ENCODE measurements at regions not wholly inside any gene's neighbourhood (a gene's known extent, or its start where the extent isn't known, plus 50 kb on each side); places are given as distances from the start of the nearest gene placed in this dataset.
"Not testable (repeated sequence)": the region's sequence is repeated elsewhere in the genome, so short reads cannot be mapped to it uniquely, and the experiment has no call there.

DNA sequence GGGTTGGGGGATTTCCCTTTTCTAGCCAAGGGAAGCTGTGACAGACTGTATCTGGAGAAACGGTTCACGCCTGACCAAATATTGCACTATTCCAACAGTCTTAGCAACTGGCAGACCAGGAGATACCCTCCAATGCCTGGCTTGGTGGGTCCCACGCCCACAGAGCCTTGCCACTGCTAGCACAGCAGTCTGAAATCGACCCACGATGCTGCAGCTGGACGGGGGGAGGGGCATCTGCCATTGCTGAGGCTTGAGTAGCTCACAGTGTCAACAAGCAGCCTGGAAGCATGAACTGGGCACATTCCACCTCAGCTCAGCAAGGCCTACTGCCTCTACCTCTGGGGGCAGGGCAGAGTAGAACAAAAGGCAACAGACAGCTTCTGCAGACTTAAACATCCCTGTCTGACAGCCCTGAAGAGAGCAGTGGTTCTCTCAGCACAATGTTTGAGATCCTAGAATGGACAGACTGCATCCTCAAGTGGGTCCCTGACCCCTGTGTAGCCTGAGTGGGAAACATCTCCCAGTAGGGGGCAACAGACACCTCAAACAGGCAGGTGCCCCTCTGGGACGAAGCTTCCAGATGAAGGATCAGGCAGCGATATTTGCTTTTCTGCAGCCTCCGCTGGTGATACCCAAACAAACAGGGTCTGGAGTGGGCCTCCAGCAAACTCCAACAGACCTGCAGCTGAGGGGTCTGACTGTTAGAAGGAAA is 89.9 kb upstream of the ECI2 start:
- Histone ChIP-seq H3K27me3 (ENCODE audit: low read depth, low read length) (no peaks in the 10 kb centered on the region), H3K4me1 (ENCODE audit: control insufficient read depth in 1 of 2, insufficient read depth in 2 of 2, low read length in 2 of 2) (no peaks in the 10 kb centered on the region), H3K4me3 (ENCODE audit: low read depth in 1 of 2, low read length in 2 of 2) (no peak overlapping the region), H3K36me3 (ENCODE audit: control insufficient read depth in 1 of 2, insufficient read depth in 2 of 2, low read length in 2 of 2) (no peaks in the 10 kb centered on the region), H3K9me3 (ENCODE audit: control insufficient read depth in 1 of 2, low read length in 2 of 2) (no peaks in the 10 kb centered on the region), H3K27ac (ENCODE audit: low read length) (no peak overlapping the region)

DNA sequence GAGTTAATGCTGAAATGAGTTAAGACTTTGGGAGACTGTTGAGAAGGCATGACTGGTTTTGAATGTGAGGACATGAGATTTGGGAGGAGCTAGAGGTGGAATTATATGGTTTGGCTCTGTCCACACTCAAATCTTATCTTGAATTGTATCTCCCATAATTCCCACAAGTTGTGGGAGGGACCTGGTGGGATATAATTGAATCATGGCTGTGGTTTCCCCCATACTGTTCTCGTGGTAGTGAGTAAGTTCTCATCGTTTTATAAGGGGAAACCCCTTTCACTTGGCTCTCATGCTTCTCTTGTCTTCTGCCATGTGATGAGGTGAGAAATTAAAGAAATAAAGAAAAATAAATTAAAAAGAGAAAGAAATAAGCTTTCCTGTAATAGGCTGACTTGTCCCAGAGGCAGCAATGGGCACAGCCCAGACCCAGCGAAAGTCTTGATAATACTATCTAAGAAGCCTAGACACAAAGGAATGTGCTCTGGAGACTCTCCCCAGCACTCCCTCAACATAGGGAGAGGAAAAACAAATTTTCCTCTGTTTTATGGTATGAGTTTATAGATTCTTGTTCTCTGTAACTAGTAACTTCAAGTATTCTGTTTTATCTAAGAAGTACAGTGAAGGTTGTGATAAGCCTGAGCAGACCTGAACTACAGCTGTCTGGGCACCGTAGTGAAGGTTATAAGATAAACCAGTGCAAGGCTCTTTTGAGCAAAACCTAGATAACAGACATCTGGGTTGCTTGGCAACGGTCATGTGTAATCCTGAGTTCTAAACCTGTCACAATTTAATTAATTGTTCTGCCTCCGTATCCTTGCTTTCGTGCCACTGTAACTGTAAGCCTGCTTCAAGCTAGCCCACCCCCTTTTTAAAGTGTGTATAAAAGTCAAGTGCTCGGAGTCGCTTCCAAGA is 88.9 kb upstream of the ECI2 start:
- H3K27me3 ChIP-seq (ENCODE audit: low read depth, low read length), result no peaks in the 10 kb centered on the region
- H3K4me1 ChIP-seq (ENCODE audit: control insufficient read depth in 1 of 2, insufficient read depth in 2 of 2, low read length in 2 of 2), result no peaks in the 10 kb centered on the region
- no peaks in the 10 kb centered on the region for H3K9me3 ChIP-seq (ENCODE audit: control insufficient read depth in 1 of 2, low read length in 2 of 2)
- no peaks in the 10 kb centered on the region for H3K36me3 ChIP-seq (ENCODE audit: control insufficient read depth in 1 of 2, insufficient read depth in 2 of 2, low read length in 2 of 2)
- H3K4me3 ChIP-seq (ENCODE audit: low read depth in 1 of 2, low read length in 2 of 2), result no peak overlapping the region
- no peak overlapping the region for H3K27ac ChIP-seq (ENCODE audit: low read length)

GRCh38 chr6:4220558-4220957 is 85.2 kb upstream of the ECI2 start:
- Histone ChIP-seq H3K27ac (ENCODE audit: low read length) (no peak overlapping the region), H3K36me3 (ENCODE audit: control insufficient read depth in 1 of 2, insufficient read depth in 2 of 2, low read length in 2 of 2) (no peaks in the 10 kb centered on the region), H3K4me1 (ENCODE audit: control insufficient read depth in 1 of 2, insufficient read depth in 2 of 2, low read length in 2 of 2) (no peaks in the 10 kb centered on the region), H3K27me3 (ENCODE audit: low read depth, low read length) (no peaks in the 10 kb centered on the region), H3K4me3 (ENCODE audit: low read depth in 1 of 2, low read length in 2 of 2) (no peak overlapping the region), H3K9me3 (ENCODE audit: control insufficient read depth in 1 of 2, low read length in 2 of 2) (no peaks in the 10 kb centered on the region)

- not testable (repeated sequence) for H3K4me1 ChIP-seq (ENCODE audit: control insufficient read depth in 1 of 2, insufficient read depth in 2 of 2, low read length in 2 of 2); H3K27me3 ChIP-seq (ENCODE audit: low read depth, low read length); H3K4me3 ChIP-seq (ENCODE audit: low read depth in 1 of 2, low read length in 2 of 2); H3K9me3 ChIP-seq (ENCODE audit: control insufficient read depth in 1 of 2, low read length in 2 of 2); H3K27ac ChIP-seq (ENCODE audit: low read length); H3K36me3 ChIP-seq (ENCODE audit: control insufficient read depth in 1 of 2, insufficient read depth in 2 of 2, low read length in 2 of 2)
These were observed 83.4 kb upstream of the ECI2 start for GRCh38 chr6:4218619-4219317.

- no peaks in the 10 kb centered on the region for H3K36me3 ChIP-seq (ENCODE audit: control insufficient read depth in 1 of 2, insufficient read depth in 2 of 2, low read length in 2 of 2)
- H3K27ac ChIP-seq (ENCODE audit: low read length), result no peak overlapping the region
These were observed 77.2 kb upstream of the ECI2 start for GRCh38 chr6:4212588-4212987.

GRCh38 chr6:4210629-4211419 is 75.4 kb upstream of the ECI2 start:
- H3K36me3 ChIP-seq (ENCODE audit: control insufficient read depth in 1 of 2, insufficient read depth in 2 of 2, low read length in 2 of 2), result no peaks in the 10 kb centered on the region
- H3K9me3 ChIP-seq (ENCODE audit: control insufficient read depth in 1 of 2, low read length in 2 of 2), result peaks cover 3 to 4% of the 10 kb centered on the region in 2 donors
- no peaks in the 10 kb centered on the region for H3K27me3 ChIP-seq (ENCODE audit: low read depth, low read length)
- H3K27ac ChIP-seq (ENCODE audit: low read length), result no peak overlapping the region
- no peak overlapping the region for H3K4me3 ChIP-seq (ENCODE audit: low read depth in 1 of 2, low read length in 2 of 2)
- H3K4me1 ChIP-seq (ENCODE audit: control insufficient read depth in 1 of 2, insufficient read depth in 2 of 2, low read length in 2 of 2), result peaks cover 0 to 8% of the 10 kb centered on the region in 2 donors

More at GRCh38 chr6:4212588-4212987, 77.2 kb upstream of the ECI2 start:
- Histone ChIP-seq H3K27me3 (ENCODE audit: low read depth, low read length) (no peaks in the 10 kb centered on the region), H3K4me1 (ENCODE audit: control insufficient read depth in 1 of 2, insufficient read depth in 2 of 2, low read length in 2 of 2) (peaks cover 0 to 8% of the 10 kb centered on the region in 2 donors), H3K4me3 (ENCODE audit: low read depth in 1 of 2, low read length in 2 of 2) (no peak overlapping the region), H3K9me3 (ENCODE audit: control insufficient read depth in 1 of 2, low read length in 2 of 2) (peaks cover 3 to 4% of the 10 kb centered on the region in 2 donors)

DNA sequence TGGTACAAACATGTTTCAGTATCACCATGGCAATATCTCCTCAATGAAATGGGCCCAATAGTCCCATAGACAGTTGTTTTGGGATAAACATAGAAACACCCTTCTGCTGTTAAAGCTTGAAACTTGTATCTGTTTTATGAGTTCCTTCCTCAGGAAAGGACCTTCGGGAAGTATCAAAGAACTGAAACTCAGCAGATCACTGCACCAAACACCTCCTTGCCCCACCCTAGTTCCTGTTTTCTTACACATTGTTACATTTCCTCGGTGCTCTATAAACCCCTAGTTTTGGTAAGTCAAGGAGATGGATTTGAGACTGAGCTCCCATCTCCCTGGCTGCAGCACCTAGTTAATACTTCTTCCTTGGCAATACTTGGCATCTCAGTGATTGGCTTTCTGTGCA is 73.8 kb upstream of the ECI2 start:
- Histone ChIP-seq H3K27ac (ENCODE audit: low read length) (no peak overlapping the region), H3K4me1 (ENCODE audit: control insufficient read depth in 1 of 2, insufficient read depth in 2 of 2, low read length in 2 of 2) (peaks cover 0 to 8% of the 10 kb centered on the region in 2 donors), H3K36me3 (ENCODE audit: control insufficient read depth in 1 of 2, insufficient read depth in 2 of 2, low read length in 2 of 2) (no peaks in the 10 kb centered on the region), H3K9me3 (ENCODE audit: control insufficient read depth in 1 of 2, low read length in 2 of 2) (peaks cover 2 to 4% of the 10 kb centered on the region in 2 donors), H3K27me3 (ENCODE audit: low read depth, low read length) (no peaks in the 10 kb centered on the region), H3K4me3 (ENCODE audit: low read depth in 1 of 2, low read length in 2 of 2) (no peak overlapping the region)

DNA sequence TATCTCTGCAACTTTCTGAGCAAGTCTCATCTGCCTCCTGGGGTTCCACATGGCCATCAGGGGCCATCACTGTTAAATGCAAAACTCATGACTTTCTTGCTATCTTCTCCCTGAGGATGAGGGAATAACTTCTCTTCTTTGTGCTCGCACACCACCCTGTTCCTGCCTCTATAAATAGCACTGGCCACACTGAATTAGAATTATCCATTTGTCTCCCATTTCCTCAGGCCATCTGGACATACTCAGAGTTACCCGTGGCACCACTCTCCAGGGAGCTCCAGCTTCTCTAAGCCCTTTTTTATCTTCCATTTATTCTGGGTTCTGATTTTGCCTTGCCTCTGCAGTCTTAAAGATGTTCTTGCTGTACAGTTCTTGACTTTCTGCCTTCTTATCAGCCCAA is 72.8 kb upstream of the ECI2 start:
- Histone ChIP-seq H3K9me3 (ENCODE audit: control insufficient read depth in 1 of 2, low read length in 2 of 2) (peaks cover 0 to 4% of the 10 kb centered on the region in 2 donors), H3K4me1 (ENCODE audit: control insufficient read depth in 1 of 2, insufficient read depth in 2 of 2, low read length in 2 of 2) (peaks cover 0 to 8% of the 10 kb centered on the region in 2 donors), H3K27ac (ENCODE audit: low read length) (no peak overlapping the region), H3K36me3 (ENCODE audit: control insufficient read depth in 1 of 2, insufficient read depth in 2 of 2, low read length in 2 of 2) (no peaks in the 10 kb centered on the region), H3K4me3 (ENCODE audit: low read depth in 1 of 2, low read length in 2 of 2) (no peak overlapping the region), H3K27me3 (ENCODE audit: low read depth, low read length) (no peaks in the 10 kb centered on the region)

DNA sequence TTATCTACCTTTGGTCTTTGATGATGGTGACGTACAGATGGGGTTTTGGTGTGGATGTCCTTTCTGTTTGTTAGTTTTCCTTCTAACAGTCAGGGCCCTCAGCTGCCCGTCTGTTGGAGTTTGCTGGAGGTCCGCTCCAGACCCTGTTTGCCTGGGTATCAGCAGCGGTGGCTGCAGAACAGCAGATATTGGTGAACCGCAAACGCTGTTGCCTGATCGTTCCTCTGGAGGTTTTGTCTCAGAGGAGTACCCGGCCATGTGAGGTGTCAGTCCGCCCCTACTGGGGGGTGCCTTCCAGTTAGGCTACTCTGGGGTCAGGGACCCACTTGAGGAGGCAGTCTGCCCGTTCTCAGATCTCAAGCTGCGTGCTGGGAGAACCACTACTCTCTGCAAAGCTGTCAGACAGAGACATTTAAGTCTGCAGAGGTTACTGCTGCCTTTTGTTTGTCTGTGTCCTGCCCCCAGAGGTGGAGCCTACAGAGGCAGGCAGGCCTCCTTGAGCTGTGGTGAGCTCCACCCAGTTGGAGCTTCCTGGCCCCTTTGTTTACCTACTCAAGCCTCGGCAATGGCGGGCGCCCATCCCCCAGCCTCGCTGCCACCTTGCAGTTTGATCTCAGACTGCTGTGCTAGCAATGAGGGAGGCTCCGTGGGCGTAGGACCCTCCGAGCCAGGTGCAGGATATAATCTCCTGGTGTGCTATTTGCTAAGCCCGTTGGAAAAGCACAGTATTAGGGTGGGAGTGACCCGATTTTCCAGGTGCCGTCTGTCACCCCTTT is 68.5 kb upstream of the ECI2 start:
- not testable (repeated sequence) for H3K9me3 ChIP-seq (ENCODE audit: control insufficient read depth in 1 of 2, low read length in 2 of 2); H3K27ac ChIP-seq (ENCODE audit: low read length); H3K4me1 ChIP-seq (ENCODE audit: control insufficient read depth in 1 of 2, insufficient read depth in 2 of 2, low read length in 2 of 2); H3K36me3 ChIP-seq (ENCODE audit: control insufficient read depth in 1 of 2, insufficient read depth in 2 of 2, low read length in 2 of 2); H3K27me3 ChIP-seq (ENCODE audit: low read depth, low read length); H3K4me3 ChIP-seq (ENCODE audit: low read depth in 1 of 2, low read length in 2 of 2)

DNA sequence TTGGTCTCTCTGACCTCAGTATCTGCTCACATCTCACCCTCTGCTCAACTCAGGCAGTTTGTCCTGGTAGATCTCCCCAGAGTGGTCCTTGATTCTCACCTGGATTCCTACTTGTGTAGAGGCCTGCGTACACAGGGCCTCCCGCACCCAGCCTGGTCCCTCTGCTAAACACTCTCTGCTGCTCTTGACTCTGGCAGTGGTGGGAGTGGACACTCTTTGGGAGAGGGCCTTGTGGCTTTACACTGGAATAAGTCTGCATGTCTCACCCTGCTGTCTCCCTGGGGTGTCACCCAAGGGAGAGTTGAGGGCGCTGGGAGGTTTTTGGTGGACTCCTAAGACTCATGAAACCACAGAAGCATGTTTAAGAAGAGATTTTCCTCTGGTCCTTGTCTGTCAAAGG is 57.3 kb upstream of the ECI2 start:
- Histone ChIP-seq H3K9me3 (ENCODE audit: control insufficient read depth in 1 of 2, low read length in 2 of 2) (no peaks in the 10 kb centered on the region), H3K4me1 (ENCODE audit: control insufficient read depth in 1 of 2, insufficient read depth in 2 of 2, low read length in 2 of 2) (no peaks in the 10 kb centered on the region), H3K36me3 (ENCODE audit: control insufficient read depth in 1 of 2, insufficient read depth in 2 of 2, low read length in 2 of 2) (no peaks in the 10 kb centered on the region), H3K4me3 (ENCODE audit: low read depth in 1 of 2, low read length in 2 of 2) (no peak overlapping the region), H3K27ac (ENCODE audit: low read length) (no peak overlapping the region), H3K27me3 (ENCODE audit: low read depth, low read length) (no peaks in the 10 kb centered on the region)

All from muscle layer of duodenum (tissue), 2 donors.